HG03354 (cell line): ENCODE measurements at regions not wholly inside any gene's neighbourhood (a gene's known extent, or its start where the extent isn't known, plus 50 kb on each side); places are given as distances from the start of the nearest gene placed in this dataset.

ENCODE experiments used
- ATAC-seq: cut with Tn5 transposase; IDR thresholded peaks from one replicate; pipeline ENCODE4 v1.9.1; 2021; ENCODE audit warnings: mild to moderate bottlenecking; ENCODE audit not compliant: unreplicated experiment, poor library complexity, severe bottlenecking

GRCh38 chr2:120862201-120863060 is 126.8 kb downstream of the GLI2 start:
- ATAC-seq: no peak

GRCh38 chr2:120863146-120863545 is 127.5 kb downstream of the GLI2 start:
- ATAC-seq: no peak

- ATAC-seq: no peak
Measured at GRCh38 chr2:120863661-120864320, 128.1 kb downstream of the GLI2 start.

GRCh38 chr2:120864981-120865380 is 129.3 kb downstream of the GLI2 start:
- ATAC-seq: no peak

- no peak for ATAC-seq
Measured at GRCh38 chr2:120865656-120866055, 130.0 kb downstream of the GLI2 start.

- no peak for ATAC-seq
Measured at GRCh38 chr2:120866071-120866470, 130.4 kb downstream of the GLI2 start.

GRCh38 chr2:120866483-120867140 is 130.9 kb downstream of the GLI2 start:
- no peak for ATAC-seq

- ATAC-seq: no peak
Measured at GRCh38 chr2:120867290-120868241, 131.9 kb downstream of the GLI2 start.

GRCh38 chr2:120868366-120868765 is 132.7 kb downstream of the GLI2 start:
- no peak for ATAC-seq

GRCh38 chr2:120869036-120869729 is 133.5 kb downstream of the GLI2 start:
- no peak for ATAC-seq

- ATAC-seq: no peak
Measured at GRCh38 chr2:120869730-120870466, 134.2 kb downstream of the GLI2 start.

GRCh38 chr2:120870467-120870788 is 134.8 kb downstream of the GLI2 start:
- no peak for ATAC-seq

- ATAC-seq: no peak
Measured at GRCh38 chr2:120871016-120871635, 135.5 kb downstream of the GLI2 start.

- ATAC-seq: no peak
Measured at GRCh38 chr2:120871881-120872620, 136.4 kb downstream of the GLI2 start.

GRCh38 chr2:120873958-120874887 is 138.6 kb downstream of the GLI2 start:
- no peak for ATAC-seq

- ATAC-seq: no peak
Measured at GRCh38 chr2:120874888-120875275, 139.2 kb downstream of the GLI2 start.
